ENCODE measurements at regions not wholly inside any gene's neighbourhood (a gene's known extent, or its start where the extent isn't known, plus 50 kb on each side); places are given as distances from the start of the nearest gene placed in this dataset.

DNA sequence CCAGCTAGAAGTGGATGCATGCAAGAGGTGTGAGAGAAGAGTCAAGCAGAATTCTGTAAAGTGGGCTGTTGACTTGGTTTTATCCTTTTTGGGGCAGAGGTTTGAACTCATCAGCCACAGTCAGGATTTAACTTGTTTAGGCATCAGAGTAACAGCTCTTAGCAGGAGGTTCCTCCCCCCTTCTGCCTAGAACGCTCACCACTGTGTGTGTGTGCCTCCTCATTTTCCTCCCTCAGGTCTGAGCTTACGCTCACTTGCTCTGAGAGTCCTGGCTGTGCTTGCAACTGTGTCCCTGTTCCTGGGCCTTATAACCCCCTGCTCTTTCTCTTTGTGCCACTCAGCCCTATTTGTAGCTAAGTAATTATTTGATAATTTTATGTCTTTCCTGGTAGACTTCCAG lies 167.9 kb downstream of the TMEM182 start:
- TF ChIP-seq, protein P1, sequence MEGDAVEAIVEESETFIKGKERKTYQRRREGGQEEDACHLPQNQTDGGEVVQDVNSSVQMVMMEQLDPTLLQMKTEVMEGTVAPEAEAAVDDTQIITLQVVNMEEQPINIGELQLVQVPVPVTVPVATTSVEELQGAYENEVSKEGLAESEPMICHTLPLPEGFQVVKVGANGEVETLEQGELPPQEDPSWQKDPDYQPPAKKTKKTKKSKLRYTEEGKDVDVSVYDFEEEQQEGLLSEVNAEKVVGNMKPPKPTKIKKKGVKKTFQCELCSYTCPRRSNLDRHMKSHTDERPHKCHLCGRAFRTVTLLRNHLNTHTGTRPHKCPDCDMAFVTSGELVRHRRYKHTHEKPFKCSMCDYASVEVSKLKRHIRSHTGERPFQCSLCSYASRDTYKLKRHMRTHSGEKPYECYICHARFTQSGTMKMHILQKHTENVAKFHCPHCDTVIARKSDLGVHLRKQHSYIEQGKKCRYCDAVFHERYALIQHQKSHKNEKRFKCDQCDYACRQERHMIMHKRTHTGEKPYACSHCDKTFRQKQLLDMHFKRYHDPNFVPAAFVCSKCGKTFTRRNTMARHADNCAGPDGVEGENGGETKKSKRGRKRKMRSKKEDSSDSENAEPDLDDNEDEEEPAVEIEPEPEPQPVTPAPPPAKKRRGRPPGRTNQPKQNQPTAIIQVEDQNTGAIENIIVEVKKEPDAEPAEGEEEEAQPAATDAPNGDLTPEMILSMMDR (IDR thresholded peaks at IDR 0.05), result no peak
- no peaks in the 10 kb centered on the region for H3K4me1 ChIP-seq
- H3K9me3 ChIP-seq, result no peaks in the 10 kb centered on the region
- WGBS, 3 donors, result 50 to 64% (median 62%) methylated on average over 2 of the region's 2 CpGs
- ATAC-seq (no peak), DNase-seq (no peak)
- H3K36me3 ChIP-seq (ENCODE audit: insufficient read depth in 1 of 2, low read depth in 1 of 2), result no peaks in the 10 kb centered on the region
- H3K27me3 ChIP-seq (ENCODE audit: insufficient read depth in 3 of 3, low read length in 2 of 3), result no peaks in the 10 kb centered on the region
- H3K27ac ChIP-seq, result no peak overlapping the region
- H3K4me3 ChIP-seq, result no peak overlapping the region
- intact Hi-C loops (cut with DNase I), result no loop called here

DNA sequence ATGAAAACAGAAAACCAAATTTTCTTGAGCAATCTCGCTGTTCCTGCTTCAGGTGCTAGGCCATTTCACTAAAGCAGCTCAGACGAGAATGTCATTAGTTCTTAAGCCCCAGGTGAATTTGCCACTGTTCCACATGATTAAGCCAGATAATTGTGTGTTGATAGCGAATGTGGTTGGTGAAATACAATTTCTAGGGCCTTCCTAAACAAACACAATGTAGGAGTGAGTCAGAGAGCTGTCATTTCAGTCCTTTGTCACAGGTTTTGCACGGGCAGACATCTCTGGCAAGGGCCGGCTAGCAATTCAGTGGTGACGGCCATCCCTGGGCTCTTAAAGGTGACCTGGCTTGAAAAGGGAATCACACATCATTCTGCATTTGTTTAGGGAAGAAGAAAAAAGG lies 170.7 kb downstream of the TMEM182 start:
- TF ChIP-seq, protein P1 (IDR thresholded peaks at IDR 0.05), result no peak
- H3K9me3 ChIP-seq, result no peaks in the 10 kb centered on the region
- H3K27me3 ChIP-seq (ENCODE audit: insufficient read depth in 3 of 3, low read length in 2 of 3), result no peaks in the 10 kb centered on the region
- ATAC-seq, result no peak
- no peaks in the 10 kb centered on the region for H3K4me1 ChIP-seq
- H3K36me3 ChIP-seq (ENCODE audit: insufficient read depth in 1 of 2, low read depth in 1 of 2), result no peaks in the 10 kb centered on the region
- 62 to 69% (median 63%) methylated on average over 6 of the region's 6 CpGs for WGBS, 3 donors
- intact Hi-C loops (cut with DNase I), result no loop called here
- no peak for DNase-seq
- H3K27ac ChIP-seq, result no peak overlapping the region
- no peak overlapping the region for H3K4me3 ChIP-seq

DNA sequence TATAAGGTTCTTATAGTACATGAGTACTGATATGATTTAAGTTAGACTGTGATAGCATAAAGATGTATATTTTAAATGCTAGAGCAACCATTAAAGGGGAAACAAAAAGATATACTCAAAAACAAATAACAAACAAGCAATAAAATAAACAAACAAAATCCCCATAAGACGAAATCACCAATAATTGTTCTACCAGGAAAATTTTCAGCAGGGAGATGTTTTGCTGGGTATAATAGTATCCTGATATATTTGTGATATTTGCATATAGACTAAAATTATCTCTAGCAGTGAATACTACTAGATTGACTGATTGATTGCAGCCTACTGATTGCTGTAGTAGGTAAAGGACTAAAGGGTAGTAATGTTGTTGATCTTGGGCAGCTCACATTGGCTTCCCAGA lies 177.4 kb downstream of the TMEM182 start:
- WGBS, 3 donors, result 0 to 40% (median 0%) methylated on average over 1 of the region's 1 CpG
- DNase-seq (no peak), ATAC-seq (no peak)
- no peaks in the 10 kb centered on the region for H3K4me1 ChIP-seq
- TF ChIP-seq, protein P1 (IDR thresholded peaks at IDR 0.05), result no peak
- no peaks in the 10 kb centered on the region for H3K36me3 ChIP-seq (ENCODE audit: insufficient read depth in 1 of 2, low read depth in 1 of 2)
- no peak overlapping the region for H3K27ac ChIP-seq
- intact Hi-C loops (cut with DNase I), result no loop called here
- H3K27me3 ChIP-seq (ENCODE audit: insufficient read depth in 3 of 3, low read length in 2 of 3), result no peaks in the 10 kb centered on the region
- no peaks in the 10 kb centered on the region for H3K9me3 ChIP-seq
- no peak overlapping the region for H3K4me3 ChIP-seq

DNA sequence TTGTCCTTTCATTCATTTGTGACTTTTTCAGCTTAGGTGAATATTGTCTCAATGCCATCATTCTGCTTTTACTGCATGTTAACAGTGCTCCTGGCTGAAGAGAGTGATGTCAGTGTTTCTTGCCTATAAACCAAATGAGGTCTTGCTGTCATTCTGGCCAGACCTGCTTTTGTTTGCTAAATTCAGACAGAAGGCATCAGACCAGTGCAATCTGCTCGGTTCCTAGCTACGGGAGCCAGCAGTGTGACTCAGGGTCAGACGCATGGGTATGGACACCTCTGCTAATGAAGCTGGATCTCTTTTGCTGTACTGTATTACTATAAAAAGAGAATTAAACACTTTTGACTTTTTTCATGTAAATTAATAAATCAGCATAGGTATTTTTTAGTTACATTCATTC lies 178.9 kb downstream of the TMEM182 start:
- Histone ChIP-seq H3K36me3 (ENCODE audit: insufficient read depth in 1 of 2, low read depth in 1 of 2) (no peaks in the 10 kb centered on the region), H3K4me1 (no peaks in the 10 kb centered on the region), H3K9me3 (no peaks in the 10 kb centered on the region), H3K27ac (no peak overlapping the region), H3K4me3 (no peak overlapping the region), H3K27me3 (ENCODE audit: insufficient read depth in 3 of 3, low read length in 2 of 3) (no peaks in the 10 kb centered on the region)
- ATAC-seq (no peak), DNase-seq (no peak)
- TF ChIP-seq, protein P1 (IDR thresholded peaks at IDR 0.05), result no peak
- WGBS, 3 donors, result 70 to 80% (median 77%) methylated on average over 3 of the region's 3 CpGs
- intact Hi-C loops (cut with DNase I), result no loop called here

DNA sequence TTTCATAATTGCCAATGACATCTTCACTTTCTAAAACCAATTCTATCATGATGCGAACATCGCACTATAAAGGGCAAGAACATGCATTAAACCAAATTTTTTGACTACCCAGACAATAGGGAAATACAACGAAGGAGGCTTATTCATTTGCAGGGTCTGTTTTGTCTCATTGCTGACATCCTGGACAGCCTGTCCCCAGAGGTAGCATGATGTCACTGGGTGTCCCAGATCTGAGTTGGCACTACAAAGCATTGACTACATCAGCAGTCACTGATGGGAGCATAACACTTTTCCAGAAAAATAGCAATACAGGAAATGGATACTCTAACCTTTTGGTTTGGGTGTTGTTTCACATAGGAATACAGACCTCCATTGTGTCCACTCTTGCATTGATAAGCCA lies 180.3 kb downstream of the TMEM182 start:
- no peak overlapping the region for H3K4me3 ChIP-seq
- no peaks in the 10 kb centered on the region for H3K4me1 ChIP-seq
- intact Hi-C loops (cut with DNase I), result no loop called here
- no peaks in the 10 kb centered on the region for H3K36me3 ChIP-seq (ENCODE audit: insufficient read depth in 1 of 2, low read depth in 1 of 2)
- no peaks in the 10 kb centered on the region for H3K27me3 ChIP-seq (ENCODE audit: insufficient read depth in 3 of 3, low read length in 2 of 3)
- no peaks in the 10 kb centered on the region for H3K9me3 ChIP-seq
- DNase-seq, result no peak
- TF ChIP-seq, protein P1 (IDR thresholded peaks at IDR 0.05), result no peak
- no peak for ATAC-seq
- WGBS, 3 donors, result 83 to 89% (median 87%) methylated on average over 3 of the region's 3 CpGs
- H3K27ac ChIP-seq, result no peak overlapping the region
